Fibroblast of upper back skin (primary cell): ENCODE measurements at regions not wholly inside any gene's neighbourhood (a gene's known extent, or its start where the extent isn't known, plus 50 kb on each side); places are given as distances from the start of the nearest gene placed in this dataset.
"Not testable (repeated sequence)": the region's sequence is repeated elsewhere in the genome, so short reads cannot be mapped to it uniquely, and the experiment has no call there.

Experiments
- DNase-seq: peaks from one replicate; pipeline ENCODE4 v3.0.0-alpha.2; 2013

DNA sequence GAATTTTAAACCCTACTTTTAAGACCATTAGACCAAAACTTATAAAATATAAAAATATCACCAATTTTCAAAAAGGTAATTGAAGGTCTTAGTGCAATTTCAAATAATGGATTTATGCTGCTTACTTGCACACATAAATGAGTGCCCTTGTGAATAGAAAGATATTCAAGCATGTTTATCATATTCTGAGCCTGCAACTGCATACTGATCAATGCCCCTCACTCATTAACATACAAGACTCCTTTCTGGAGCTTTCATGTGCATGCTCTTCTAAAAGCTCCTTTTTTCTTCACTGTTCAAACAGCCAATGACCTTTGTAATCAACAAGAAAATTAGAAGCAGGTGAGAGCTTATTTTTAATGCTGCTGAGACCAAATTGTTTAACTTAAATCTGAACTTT lies 1139.3 kb downstream of the HACE1 start:
- DNase-seq: no peak

DNA sequence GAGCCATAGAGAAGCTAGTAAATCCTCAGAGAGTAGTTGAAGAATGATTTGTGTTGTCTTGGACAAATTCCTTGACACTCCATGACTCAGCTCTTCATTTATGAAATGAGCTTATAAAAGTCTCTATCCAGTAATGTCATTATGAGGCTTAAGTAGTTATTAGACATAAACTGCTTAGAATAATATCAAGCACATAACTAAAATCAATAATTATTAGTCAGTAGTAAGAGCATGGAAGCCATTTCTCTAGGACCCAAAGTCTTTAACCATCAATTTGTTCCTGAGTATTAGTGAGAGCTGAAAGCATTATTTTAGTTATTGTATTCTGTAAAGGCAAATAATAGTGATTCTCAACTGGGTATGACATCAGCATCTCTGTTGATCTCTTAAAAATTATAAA lies 1140.2 kb downstream of the HACE1 start:
- no peak for DNase-seq

DNA sequence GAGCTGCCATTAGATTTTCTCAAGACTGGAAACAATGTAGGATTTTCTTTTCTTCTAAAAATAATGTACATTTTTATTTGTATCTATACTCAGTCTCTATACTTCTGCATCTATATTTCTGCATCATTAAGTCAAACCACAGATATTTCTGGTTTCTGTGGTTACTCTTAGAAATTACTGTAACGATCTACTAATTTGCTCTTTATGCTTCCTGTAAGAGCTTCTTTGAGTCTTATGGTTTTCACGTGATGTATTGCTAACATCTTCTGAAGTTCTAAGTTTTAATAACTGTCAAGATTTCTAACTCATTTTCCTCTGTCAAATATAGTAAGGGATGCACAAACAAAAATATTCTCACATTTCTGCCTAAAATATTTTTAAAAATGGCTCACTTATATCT lies 1144.5 kb downstream of the HACE1 start:
- DNase-seq: no peak

DNA sequence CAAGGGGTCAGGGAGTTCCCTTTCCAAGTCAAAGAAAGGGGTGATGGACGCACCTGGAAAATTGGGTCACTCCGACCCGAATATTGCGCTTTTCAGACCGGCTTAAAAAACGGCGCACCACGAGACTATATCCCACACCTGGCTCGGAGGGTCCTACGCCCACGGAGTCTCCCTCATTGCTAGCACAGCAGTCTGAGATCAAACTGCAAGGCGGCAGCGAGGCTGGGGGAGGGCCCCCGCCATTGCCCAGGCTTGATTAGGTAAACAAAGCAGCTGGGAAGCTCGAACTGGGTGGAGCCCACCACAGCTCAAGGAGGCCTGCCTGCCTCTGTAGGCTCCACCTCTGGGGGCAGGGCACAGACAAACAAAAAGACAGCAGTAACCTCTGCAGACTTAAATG lies 1150.5 kb downstream of the HACE1 start:
- DNase-seq: not testable (repeated sequence)

DNA sequence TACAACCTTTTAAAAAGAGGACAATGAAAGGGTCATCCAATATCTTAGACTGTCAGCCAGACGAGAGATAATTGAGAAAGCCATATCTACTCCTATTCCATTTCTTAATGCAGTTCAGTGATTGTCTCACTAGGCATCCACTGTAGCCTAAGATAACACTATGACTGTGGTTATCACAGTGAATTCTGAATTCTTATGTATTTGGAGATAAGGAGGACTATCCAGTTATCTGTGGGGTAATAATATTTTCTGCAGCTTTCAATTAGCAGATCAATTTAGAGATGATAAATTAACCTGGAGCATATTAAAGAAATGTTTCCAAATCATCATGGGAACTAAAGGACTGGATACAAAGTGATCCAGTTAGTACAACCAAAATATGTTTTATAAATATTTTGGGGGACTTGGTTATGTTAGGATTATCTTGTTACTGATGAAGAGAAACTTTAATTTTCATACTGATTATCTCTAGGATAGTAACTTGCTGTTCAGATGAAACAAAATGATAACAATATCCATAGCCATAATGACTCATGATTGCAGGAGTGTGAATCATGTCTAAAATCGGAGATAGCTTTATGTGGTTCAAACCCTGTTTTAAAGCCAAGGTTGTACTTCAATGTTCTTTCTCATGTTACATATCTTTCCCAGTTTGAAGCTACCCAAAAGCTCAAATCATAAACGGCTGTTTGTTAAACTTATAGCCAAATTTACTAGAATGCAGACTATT lies 1152.0 kb downstream of the HACE1 start:
- no peak for DNase-seq

DNA sequence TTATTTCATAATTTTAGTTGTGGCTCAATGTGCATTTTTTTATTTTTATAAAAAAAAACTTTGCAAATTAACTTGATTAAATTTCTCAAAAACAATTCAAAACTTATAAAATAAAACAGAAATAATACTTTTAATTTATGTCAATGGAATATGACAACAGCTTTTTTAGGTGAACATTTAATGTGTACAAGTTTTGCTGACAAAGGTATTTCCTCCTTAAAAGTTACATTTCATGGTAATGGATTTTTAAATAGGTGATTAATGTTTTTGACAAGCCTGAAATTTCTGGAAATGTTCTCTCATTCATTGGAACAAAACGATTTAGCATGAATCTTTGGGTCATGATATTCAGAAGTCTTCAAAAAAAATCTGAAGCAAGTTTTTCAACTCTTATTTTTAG lies 1160.0 kb downstream of the HACE1 start:
- DNase-seq: no peak

DNA sequence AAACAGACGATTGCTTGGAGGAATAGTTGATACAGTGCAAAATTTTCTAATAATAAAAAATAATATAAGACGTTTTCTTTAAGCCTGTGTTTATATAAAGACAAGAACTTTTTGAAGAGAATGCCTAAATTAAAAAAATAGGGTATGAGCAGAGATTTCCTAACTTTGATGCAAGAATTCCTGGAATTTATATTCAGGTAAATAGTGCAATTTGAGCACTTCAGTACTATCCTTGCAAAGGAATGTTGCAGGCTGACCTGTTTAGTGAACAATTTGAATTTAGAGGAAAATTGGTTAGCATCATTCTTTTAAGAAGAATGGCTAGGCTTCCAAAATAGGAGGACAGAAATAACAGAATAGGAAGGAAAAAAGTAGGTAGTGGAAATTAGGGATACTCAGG lies 1172.3 kb downstream of the HACE1 start:
- no peak for DNase-seq

DNA sequence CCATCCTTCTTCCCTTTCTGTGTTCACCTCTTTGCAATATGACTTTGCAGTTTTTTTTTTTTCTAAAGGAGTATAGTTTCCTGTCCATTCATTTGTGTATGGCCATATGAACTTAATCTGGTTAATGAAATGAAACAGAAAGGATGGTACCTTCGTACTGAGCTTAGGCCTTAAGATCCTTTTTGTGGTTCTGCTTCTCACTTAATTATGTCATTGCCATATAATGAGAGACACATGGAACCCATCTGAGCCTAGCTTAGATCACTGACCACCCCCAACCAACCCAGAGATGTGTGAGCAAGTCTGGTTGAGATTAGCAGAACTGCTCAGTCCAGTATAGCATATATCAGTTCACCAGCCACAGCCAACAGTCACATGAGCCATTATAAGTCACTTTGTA lies 1179.6 kb downstream of the HACE1 start:
- no peak for DNase-seq

DNA sequence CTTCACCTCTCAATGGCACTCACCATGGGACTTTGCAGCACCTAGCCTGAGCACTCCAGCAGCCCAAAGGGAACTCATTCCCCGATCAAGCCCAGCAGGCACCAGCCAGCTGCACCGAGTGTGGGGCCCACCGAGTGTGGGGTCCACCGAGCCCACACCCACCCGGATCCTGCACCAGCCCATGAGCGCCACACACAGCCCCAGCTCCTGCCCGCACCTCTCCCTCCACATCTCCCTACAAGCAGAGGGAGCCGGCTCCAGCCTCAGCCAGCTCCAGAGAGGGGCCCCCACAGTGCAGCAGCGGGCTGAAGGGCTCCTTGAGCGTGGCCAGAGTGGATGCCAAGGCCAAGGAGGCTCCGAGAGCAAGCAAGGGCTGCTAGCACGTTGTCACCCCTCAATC lies 1182.4 kb downstream of the HACE1 start:
- no peak for DNase-seq

DNA sequence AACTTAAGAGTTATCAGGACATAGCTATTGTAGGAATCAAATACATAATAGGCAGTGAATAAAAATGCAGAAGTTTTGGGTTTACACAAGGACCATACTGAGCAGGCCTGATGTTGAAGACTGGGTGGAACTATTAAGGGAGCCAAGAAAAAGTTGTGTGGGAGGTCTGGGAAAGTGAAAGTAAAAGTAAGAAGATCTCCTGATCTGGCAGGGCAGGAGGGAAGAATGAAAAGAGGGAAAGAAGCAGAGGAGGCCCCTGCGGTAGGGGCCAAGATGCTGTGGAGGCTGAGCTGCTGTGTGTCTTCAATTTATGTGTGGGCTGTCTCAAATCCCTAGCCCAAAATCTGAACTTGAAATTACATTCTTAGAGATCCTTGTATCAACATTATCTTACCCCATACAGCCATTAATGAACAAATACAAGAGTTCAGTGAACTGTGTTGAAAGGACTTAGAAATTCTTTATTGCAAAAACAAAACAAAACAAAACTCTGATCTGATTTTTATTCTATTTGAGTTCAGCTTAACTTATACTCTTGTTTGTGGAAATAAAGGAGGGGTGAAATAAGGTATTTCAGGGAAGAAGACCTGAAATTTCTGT lies 1183.8 kb downstream of the HACE1 start:
- DNase-seq: no peak

DNA sequence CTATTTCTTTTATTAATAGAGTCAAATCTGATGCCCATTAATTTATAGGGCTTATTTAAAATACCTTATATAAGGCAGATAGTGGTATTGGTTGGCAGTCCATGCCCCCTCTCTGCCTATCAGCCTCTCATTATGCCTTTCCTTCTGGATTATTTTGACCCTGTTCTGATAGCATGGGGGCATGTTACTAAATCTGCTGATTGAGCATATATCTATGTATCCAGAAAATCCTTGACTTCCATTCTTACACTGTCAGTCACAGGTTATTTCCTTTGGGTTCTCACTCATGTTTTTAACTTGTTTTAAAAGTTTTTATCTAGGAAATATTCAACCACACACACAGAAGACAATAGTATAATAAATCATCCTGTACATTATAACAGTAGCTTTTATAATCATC lies 1184.9 kb downstream of the HACE1 start:
- no peak for DNase-seq

DNA sequence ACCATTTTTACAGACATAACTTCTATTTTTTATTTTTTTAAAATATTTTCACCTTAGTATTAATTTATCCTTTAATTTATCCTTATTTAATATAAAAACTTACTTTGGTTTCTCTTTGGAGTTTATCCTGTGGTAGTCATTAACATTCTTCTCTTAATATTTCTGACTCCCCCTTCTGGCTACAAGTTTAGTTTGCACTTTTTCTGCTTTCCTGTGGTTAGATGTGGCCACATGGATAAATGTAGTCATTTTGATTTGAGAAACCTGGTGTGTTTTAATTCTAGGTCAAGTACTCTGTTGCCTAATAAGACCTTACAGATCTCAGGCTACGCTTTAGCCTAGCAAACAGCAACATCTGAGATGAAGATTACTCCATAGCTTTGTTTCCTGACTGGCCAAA lies 1187.5 kb downstream of the HACE1 start:
- no peak for DNase-seq

DNA sequence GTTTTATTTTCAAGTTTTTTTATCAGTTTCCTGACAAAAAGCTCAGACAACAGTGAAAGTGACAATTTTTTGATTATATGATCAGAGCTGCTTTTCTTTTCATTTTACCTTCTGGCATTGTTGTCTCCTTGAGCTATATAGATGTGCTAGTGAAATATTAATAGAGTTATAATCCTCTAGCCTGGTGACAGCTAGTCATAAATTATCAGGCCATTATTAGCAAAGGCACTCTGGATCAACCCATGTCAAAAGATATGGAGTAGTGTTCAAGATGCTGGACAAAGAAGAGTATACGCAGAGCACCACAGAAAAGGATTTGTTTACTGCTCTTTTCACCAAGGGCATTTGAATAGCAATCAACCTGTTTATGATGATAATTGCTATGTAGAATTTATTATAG lies 1230.1 kb downstream of the HACE1 start:
- no peak for DNase-seq

DNA sequence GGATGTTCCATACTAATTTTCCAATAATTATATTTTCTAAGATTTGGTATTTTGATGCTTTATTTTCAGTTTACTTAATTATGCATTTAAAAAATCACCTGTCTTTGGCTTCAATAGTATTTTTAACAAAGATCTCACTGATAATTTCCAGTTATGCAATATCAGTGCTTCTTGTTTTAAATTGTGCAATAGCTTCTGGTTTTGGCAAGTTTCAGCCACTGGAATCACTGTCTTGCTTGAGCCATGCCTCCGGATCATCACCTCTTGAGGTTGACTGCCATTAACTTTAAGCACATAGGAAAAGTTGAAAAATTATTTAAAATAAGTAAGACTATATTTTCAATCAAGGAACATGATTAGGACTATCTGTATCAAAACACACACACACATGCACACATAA lies 1242.1 kb downstream of the HACE1 start:
- no peak for DNase-seq

DNA sequence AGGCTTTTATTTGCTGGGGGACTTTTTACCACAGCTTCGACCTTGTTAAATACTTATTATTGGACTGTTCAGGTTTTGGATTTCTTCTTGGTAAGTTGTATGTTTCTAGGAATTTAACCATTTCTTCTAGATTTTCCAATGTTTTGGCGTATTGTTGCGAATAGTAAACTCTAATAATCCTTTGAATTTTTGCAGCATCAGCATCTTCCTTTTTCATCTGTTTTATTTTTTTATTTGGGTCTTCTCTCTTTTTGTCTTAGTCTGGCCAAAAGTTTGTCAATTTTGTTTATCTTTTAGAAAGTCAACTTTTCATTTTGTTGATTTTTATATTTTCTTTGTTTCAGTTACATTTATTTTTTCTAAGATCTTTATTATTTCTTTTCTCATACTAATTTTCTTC lies 1272.0 kb downstream of the HACE1 start:
- no peak for DNase-seq

DNA sequence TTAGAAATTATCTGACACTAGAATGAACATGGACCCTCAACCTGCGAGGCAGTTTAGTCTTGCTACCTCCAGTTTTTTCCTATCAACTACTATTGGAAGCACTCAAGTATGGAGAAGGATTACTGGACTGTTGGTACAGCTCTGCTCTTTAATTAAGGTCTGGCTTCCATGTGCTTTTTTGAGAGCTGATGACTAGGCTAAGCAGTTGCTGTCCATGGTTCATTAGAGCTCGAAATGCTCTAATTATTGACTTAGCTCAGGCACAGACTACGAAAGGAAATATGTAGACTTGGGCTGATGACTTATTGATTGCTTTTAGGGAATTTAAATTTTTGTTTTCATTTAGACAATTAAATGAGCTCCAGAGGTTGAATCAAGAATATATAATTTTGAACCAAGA lies 1281.6 kb downstream of the HACE1 start:
- no peak for DNase-seq

DNA sequence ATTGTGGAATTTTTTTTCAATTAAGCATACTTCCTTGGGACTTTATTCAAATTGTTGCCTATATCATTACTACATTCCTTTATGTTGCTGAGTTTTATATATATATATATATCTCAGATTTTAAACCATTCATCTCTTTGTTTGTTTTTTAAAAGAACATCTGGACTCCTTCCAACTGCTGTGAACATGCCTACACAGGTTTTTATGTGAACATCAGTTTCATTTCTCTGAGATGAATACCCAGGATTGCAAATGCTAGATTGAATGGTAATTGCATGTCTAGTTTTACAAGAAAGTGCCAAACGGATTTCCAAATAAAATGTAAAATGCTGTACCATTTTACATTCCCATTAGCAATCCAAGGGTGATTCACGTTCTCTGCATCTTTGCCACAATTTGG lies 1289.3 kb downstream of the HACE1 start:
- no peak for DNase-seq

DNA sequence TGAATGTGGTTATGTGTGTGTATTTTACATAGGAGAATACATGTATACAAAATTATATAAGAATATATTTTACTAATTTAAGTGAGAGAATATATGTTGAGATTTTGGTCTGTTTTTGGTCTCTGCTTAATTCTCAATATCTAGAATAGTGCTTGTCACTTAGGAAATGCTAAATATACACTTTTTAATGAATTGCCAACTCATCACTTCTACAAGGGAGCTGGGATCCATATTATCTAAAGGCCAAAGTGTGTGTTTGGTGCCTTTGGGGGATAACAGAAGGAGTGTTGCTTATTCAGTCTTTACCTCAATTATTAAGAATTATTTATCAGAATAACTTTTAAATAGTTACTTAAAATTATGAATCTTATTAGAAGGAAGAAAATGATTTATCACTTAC lies 1304.8 kb downstream of the HACE1 start:
- DNase-seq: no peak

DNA sequence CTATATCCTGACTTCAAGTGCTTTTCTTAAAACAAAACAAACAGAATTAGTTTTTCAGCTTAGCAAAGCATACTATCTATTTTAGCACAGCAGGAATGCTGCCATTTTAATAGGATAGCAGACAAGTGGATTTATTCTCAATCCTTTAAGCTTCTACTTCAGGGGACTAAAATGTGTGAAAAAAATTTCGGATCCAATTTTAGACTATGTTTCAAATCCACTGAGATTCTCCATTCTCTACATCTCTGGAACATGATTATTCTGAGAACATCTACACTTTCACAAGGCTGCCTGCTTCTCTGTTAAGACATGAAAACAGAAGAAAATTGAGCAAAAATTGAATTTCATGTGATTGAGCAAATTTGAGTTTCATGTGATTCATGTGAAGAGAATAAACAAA lies 1321.3 kb downstream of the HACE1 start:
- DNase-seq: no peak

DNA sequence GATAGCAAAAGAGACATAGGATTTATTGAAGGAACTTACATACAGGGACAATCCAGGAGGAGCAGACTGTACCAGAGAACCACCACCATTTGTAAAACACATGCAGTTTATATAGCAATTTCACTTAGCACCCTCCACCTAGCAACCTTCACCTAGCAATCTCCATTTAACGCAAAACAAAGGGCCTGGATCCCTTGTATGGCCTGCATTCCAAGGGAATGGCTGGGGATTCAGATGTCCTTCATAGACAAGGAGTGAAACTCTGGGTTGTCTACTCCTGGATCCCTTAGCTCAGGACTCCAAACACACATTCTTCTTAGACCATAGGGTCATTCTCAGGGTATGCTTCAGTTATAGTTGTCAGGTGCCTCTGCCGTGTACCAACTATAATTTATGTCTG lies 1324.9 kb downstream of the HACE1 start:
- DNase-seq: no peak

DNA sequence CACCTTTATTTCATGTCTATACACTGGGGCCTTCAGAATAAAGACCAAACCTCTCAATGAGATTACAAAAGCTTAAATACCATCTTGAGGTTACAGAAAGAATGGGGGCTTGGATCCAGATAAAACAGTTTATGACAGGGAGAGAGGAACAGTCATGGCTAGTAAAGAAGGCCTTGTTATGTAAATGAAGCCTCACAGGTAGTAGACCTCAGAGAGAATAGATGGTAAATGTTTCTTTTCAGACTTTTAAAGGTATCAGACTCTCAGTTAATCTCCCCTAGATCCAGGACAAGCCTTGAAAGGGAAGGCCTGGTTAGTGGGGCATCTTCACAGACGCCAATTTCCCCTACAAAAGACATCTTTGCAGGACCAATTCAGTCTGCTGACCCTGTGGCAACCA lies 1325.6 kb downstream of the HACE1 start:
- DNase-seq: no peak

DNA sequence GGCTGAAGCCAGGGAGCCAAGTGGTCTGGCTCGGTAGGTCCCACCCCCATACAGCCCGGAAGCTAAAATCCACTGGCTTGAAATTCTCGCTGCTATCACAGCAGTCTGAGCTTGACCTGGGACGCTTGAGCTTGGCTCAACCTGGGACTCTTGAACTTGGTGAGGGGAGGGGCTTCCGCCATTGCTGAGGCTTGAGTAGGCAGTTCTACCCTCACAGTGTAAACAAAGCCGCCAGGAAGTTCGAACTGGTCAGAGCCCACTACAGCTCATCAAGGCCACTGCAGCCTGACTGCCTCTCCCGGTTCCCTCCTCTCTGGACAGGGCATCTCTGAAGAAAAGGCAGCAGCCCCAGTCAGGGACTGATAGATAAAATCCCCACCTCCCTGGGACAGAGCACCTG lies 1337.7 kb downstream of the HACE1 start:
- no peak for DNase-seq

DNA sequence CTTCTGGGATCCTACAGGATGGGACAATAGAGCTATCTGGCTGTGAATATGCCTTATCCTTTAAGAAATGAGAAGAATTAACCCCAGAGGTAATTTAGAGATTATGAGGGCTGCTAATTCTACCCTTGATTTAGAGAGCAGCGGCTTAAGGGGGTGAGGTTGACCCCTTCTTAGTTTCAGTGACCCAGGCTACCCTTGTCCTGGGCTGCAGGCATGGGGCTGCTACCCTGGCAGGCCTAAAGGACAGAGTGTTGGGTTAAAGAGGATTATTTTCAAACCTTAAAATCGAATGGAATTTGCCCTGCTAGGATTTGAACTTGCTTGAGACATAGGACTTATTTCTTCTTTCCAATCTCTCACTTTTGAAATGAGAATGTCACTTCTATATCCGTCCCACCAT lies 1343.4 kb downstream of the HACE1 start:
- DNase-seq: no peak

DNA sequence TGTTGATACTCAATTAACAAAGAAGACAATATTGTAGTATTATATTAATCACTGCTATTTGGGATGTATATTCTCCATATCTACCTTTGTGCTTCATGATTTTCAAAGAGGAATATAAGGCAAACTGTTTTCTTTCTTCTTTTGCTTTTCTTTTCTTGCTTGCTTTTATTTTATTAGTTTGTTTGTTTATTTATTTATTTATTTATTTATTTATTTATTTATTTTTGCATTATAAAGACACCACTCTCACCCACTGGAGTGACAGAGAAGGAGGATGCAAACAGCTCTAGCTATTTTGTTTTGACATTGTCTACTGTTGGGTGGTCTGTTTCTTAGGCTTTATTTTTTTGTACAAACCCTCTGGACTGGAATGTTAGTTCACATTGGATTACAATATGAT lies 1352.7 kb downstream of the HACE1 start:
- no peak for DNase-seq

DNA sequence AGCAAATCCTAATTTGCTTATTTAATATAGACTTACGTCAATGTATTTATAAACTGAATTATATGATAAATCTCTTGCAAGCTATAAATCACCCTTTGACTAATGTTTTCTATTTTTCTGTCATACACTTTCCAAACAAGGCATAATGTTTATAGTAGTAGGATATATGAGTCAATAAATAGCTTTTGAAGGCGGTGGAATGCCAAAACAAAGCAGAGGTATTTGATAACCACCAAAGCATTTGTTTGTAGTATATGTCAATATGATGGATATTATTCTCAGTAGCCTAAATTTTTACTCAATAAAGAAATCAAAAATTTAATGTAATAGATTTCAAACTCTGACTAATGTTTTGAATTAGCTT lies 1354.6 kb downstream of the HACE1 start:
- DNase-seq: no peak
